ENCODE measurements at regions not wholly inside any gene's neighbourhood (a gene's known extent, or its start where the extent isn't known, plus 50 kb on each side); places are given as distances from the start of the nearest gene placed in this dataset.

DNA sequence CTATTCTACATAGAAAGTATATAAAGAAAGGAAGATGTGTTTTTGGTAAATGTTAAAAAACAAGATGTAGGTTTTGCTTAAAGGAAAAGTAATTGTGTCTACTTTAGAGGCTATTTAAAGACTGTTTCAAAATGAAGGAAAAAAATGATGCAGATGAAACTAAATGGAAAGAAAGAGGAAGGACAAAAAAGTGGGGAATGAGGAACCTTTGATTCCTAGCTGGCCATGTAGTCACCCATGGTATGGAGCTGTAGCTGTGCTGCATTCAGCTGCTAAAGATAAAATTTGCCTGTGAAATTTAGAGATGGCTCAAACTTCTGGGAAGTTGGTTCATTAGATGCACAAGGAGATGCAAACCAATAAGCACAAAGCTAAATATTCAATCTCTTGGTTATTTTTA, 86.8 kb upstream of the SERBP1 start:
- Mint-ChIP-seq H3K4me1 (no peaks in the 10 kb centered on the region), H3K4me3 (no peak overlapping the region), H3K27me3 (peaks cover 2% of the 10 kb centered on the region), H3K9me3 (peaks cover 18% of the 10 kb centered on the region), H3K27ac (no peak overlapping the region), H3K36me3 (peaks cover 3% of the 10 kb centered on the region)
- DNase-seq: no peak

DNA sequence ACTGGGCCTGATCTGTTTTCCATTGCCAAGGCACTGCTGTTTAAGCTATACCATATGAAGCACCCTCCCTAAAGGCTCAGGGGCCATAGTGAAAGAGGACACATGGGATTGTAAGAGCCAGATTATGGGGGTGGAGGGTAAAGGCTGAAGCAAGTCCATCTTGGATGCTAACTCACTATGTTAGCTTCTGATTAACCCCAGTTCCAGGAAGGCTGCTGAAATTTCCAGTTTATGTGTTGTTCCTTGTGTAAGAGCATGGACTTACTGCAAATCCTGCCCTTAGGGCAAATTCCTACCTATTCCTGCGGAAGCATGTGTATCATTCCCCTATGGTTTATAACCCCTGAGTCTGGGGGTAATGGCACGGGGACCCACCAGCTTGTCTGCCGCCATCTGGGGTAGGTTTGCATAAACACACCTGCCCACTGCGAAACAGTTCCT, 91.8 kb upstream of the SERBP1 start:
- H3K36me3 Mint-ChIP-seq: no peaks in the 10 kb centered on the region
- no peak overlapping the region for H3K4me3 Mint-ChIP-seq
- no peaks in the 10 kb centered on the region for H3K4me1 Mint-ChIP-seq
- no peak overlapping the region for H3K27ac Mint-ChIP-seq
- no peak for DNase-seq
- H3K27me3 Mint-ChIP-seq: peaks cover 10% of the 10 kb centered on the region
- H3K9me3 Mint-ChIP-seq: peaks cover 4% of the 10 kb centered on the region

DNA sequence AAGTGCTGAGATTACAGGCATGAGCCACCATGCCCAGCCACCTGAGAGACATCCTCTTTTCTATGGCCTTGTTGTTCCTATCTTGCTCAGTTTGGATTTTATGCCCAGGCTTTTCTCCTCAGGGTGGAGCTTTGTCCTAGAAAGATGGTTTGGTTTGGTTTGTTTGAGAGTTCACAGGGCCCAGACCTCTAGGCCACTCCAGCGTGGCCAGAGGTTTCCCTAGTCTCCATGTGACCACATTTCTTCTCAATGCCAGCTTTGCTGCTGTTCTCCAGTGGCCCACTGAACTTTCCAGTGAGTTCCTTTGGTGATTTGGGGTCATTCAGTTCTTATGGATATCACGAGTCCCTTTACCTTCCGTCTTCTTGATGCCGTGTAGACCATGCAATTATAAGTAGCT, 92.6 kb upstream of the SERBP1 start:
- no peak for DNase-seq
- Mint-ChIP-seq H3K27me3 (peaks cover 10% of the 10 kb centered on the region), H3K4me3 (no peak overlapping the region), H3K36me3 (no peaks in the 10 kb centered on the region), H3K9me3 (peaks cover 4% of the 10 kb centered on the region), H3K4me1 (no peaks in the 10 kb centered on the region), H3K27ac (no peak overlapping the region)

DNA sequence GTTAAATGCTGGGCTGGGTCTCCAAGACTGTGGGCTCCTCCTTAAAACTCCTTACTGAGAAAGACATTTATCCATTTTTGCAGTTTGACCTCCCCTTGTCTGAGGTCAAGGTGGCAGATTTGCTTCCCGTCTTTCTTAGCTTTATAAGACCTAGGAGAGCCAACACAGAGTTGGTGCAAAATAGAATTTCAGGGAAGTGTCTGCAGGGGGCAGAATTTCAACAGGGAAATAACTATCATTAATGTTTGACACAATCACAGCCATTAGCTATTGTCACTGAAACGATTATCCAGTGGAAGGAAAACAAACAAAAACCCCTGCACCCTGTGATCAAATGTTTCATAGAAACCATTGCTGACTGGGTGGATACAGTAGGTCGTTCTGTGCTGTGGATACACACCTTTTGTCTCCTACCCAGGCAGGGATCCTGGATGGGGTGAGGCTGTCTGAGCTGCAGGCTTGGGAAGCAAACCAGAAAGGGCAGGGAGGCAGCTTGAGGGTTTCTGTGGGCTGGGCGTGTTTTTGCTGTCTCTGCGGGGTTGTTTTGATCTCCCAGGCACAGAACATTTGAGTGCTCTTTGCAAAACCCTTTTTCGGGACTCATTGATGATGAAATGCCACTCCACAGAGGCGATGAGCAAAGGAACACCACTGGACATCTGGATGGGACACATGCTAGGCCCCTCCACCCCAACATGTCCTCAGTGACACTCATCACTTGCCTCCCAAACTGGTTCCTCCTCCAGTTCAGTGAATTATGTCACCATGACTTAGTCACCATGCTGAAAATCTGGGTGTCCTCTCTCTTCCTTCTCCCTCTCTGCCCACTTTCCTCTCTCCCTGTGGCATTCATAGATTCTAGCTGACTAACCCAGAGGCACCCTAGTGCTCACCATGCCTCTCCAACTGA, 94.2 kb upstream of the SERBP1 start:
- Mint-ChIP-seq H3K27me3 (peaks cover 10% of the 10 kb centered on the region), H3K36me3 (no peaks in the 10 kb centered on the region), H3K4me1 (no peaks in the 10 kb centered on the region), H3K9me3 (no peaks in the 10 kb centered on the region), H3K4me3 (no peak overlapping the region), H3K27ac (no peak overlapping the region)
- no peak for DNase-seq

DNA sequence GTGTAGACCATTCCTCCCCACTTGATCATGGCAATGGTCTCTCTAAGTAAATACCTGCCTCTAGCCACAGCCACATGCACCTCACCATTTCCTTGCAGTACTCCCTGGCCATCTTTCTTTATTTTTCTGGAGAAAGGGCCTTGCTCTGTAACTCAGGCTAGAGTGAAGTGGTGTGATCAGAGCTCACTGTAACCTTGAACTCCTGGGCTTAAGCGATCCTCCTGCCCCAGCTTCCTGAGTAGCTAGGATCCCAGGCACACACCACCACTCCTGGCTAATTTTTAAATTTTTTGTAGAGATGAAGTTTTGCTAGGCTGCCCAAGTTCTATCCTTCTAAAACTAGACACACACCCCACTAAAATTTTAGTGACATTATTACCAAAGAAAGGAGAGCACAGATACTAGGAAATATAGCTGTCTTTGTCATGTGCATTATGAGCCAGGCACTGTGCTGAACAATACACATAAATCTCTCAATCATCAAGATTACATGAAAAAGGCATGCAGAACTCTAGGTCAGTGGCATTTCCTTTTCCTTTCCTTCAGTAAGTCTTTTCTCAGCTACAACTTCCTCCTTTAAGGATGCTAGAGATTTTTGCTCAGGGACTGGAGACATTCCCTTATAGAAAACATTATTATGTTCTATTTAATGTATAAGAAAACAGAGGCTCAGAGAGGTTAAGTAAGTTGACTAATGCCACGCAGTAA, 95.0 kb upstream of the SERBP1 start:
- Mint-ChIP-seq H3K27ac (no peak overlapping the region), H3K36me3 (no peaks in the 10 kb centered on the region), H3K9me3 (no peaks in the 10 kb centered on the region), H3K4me1 (no peaks in the 10 kb centered on the region), H3K4me3 (no peak overlapping the region), H3K27me3 (peaks cover 10% of the 10 kb centered on the region)
- no peak for DNase-seq

DNA sequence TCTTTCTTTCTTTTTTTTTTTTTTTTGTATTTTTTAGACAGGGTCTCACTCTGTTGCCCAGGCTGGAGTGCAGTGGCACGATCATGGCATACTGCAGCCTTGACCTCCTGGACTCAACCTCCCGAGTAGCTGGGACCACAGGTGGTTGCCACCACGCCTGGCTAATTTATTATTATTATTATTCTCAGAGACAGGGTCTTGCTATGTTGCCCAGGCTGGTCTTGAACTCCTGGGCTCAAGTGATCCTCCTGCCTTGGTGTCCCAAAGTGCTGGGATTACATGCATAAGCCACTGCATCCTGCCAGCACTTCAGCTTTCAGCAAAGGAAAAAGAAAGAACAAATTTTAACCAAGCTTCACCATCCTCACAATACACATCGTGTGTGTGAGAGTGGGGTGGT, 97.9 kb upstream of the SERBP1 start:
- H3K9me3 Mint-ChIP-seq: no peaks in the 10 kb centered on the region
- no peak for DNase-seq
- no peaks in the 10 kb centered on the region for H3K36me3 Mint-ChIP-seq
- H3K4me3 Mint-ChIP-seq: no peak overlapping the region
- peaks cover 10% of the 10 kb centered on the region for H3K27me3 Mint-ChIP-seq
- H3K27ac Mint-ChIP-seq: no peak overlapping the region
- no peaks in the 10 kb centered on the region for H3K4me1 Mint-ChIP-seq

DNA sequence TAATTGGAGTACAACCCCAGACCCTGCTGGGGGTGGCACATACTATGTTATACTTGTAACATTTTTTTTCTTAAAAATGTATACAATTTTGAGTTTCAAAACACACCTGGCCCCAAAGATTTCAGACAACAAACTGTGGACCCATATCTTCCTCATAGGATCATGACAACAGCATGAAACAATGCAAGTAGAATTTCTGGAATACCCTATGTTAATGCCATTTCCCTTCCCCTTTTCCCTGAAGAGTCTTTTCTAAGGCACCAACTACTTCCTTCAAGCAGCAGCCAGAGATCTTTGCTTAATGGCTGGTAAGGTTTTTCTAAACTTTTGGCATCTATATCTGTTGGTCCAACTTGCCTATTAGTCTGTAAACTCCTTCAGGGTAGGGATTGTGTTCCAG, 99.9 kb upstream of the SERBP1 start:
- DNase-seq: no peak
- Mint-ChIP-seq H3K27ac (no peak overlapping the region), H3K4me3 (no peak overlapping the region), H3K9me3 (no peaks in the 10 kb centered on the region), H3K36me3 (no peaks in the 10 kb centered on the region), H3K27me3 (peaks cover 5% of the 10 kb centered on the region), H3K4me1 (no peaks in the 10 kb centered on the region)

DNA sequence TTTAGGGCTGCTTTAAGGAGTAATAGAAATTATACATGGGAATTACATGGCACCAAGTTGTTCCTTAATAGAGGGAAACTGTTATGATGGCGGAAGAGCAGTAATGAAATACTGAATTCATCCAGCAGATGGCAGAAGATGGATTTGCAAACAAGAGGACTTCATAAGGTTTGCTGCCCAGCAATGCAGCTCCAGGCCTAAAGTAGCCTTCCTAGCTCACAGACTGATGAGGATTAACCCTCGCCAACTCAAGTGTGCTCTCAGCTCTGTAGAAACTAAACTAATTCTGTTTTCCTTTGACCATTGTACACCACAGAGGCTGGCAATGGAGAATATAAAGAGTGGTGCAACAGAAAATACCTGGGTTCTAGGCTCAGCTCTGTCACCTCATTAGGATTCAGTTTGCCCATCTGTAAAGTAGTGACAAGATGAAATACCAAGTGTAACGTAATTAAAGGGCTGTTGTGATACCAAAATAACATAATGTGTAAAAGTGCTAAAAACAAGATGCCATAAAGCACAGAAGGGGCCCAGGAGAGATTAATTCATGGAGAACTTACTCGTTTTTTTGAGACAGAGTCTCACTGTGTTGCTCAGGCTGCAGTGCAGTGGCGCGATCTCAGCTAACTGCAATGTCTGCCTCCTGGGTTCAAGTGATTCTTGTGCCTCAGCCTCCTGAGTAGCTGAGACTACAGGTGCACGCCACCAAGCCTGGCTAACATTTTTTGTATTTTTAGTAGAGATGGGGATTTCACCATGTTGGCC, 102.4 kb upstream of the SERBP1 start:
- no peaks in the 10 kb centered on the region for H3K27me3 Mint-ChIP-seq
- H3K36me3 Mint-ChIP-seq: no peaks in the 10 kb centered on the region
- no peak for DNase-seq
- no peak overlapping the region for H3K4me3 Mint-ChIP-seq
- no peaks in the 10 kb centered on the region for H3K9me3 Mint-ChIP-seq
- no peaks in the 10 kb centered on the region for H3K4me1 Mint-ChIP-seq
- H3K27ac Mint-ChIP-seq: no peak overlapping the region

DNA sequence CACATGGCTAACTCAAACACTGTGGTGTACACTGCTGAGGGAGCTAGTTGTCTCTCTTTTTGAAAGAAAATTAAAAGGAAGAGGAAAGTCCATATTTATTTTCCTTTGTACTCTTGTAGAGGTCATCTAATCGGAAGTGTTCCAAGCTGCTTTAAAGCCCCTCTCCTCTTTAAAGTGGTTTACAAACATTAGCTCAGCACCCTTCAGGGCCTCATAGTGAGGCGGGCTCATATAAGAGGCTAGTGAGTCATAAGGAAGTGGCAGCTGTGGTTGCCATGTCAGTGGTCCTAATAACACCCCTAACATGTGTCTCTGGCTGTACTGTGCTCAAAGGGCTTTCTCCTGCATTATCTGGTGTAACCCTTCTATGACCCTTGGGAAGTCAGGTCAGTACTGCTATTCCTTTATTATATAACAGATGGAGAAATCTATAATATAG, 104.4 kb upstream of the SERBP1 start:
- H3K4me3 Mint-ChIP-seq: no peak overlapping the region
- H3K27ac Mint-ChIP-seq: no peak overlapping the region
- no peaks in the 10 kb centered on the region for H3K4me1 Mint-ChIP-seq
- H3K9me3 Mint-ChIP-seq: no peaks in the 10 kb centered on the region
- no peaks in the 10 kb centered on the region for H3K27me3 Mint-ChIP-seq
- no peak for DNase-seq
- no peaks in the 10 kb centered on the region for H3K36me3 Mint-ChIP-seq

DNA sequence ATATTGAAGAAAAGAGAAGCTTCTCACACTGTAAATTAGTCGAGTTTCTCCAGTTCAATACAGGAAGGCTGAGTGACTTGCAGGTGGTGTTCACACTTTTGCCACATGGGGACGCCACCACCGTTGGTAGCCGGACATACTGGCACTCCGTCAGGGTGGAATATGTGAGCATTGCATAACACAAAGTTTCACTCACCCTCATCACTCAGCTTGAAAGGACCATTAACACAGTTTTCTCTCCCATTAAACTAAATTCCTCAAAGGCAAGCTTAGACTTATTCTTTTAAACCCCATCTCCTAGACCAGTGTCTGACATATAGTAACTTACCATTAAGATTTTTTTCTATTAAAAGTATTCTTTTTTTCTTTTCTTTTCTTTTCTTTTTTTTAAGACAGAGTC, 105.3 kb upstream of the SERBP1 start:
- Mint-ChIP-seq H3K27ac (no peak overlapping the region), H3K36me3 (no peaks in the 10 kb centered on the region), H3K9me3 (no peaks in the 10 kb centered on the region), H3K4me1 (no peaks in the 10 kb centered on the region), H3K4me3 (no peak overlapping the region), H3K27me3 (no peaks in the 10 kb centered on the region)
- DNase-seq: peak; percentile 53

DNA sequence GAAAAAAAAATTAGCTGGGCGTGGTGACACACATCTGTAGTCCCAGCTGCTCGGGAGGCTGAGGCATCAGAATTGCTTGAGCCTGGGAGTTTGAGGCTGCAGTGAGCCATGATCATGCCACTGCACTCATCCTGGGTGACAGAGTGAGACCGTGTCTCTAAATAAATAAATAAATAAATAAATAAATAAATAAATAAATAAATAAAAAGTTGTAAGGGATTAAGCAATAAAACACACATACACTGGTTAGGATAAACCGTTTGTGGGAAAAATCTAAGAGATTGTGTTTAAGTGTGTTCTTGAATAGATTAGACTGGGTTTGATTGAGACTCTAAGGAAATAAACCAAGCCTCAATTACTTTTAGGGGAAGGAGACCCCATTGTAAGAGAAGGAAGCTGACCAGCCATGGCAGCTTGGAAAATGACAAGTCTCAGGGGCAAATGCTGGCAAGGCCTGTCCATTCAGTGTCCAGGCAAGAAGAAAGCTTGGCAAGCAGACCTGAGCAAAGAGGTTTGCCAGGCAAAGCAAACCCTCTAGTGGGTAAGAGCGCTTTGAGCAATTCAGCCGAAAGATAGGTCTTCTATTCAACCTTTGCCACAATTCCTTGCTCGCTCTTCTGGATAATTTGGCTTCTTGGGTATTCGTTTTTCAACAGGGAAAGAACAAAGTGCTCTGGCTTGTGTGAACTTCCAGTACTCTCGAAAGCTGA, 106.9 kb upstream of the SERBP1 start:
- Mint-ChIP-seq H3K27me3 (no peaks in the 10 kb centered on the region), H3K36me3 (no peaks in the 10 kb centered on the region), H3K4me3 (no peak overlapping the region), H3K4me1 (no peaks in the 10 kb centered on the region), H3K9me3 (no peaks in the 10 kb centered on the region), H3K27ac (no peak overlapping the region)
- DNase-seq: no peak

DNA sequence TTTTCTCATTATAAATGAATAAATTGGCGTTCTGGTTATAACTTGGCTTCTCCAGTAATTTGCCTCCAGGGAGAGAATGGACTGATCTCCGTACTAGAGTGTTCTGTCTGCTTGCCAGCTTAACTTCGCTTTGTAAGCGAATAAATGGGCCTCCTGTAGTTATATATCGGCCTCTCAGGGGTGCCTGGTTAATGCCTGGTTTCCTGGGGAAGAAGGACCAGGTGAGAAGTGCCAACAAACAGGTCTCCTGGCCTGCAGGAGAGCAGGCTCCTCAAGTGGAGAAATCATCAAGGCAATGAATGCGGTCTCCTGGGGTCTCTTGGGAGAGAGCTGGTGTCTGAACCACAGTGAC, 107.4 kb upstream of the SERBP1 start:
- H3K27me3 Mint-ChIP-seq: no peaks in the 10 kb centered on the region
- no peak overlapping the region for H3K4me3 Mint-ChIP-seq
- H3K9me3 Mint-ChIP-seq: no peaks in the 10 kb centered on the region
- no peak overlapping the region for H3K27ac Mint-ChIP-seq
- no peak for DNase-seq
- no peaks in the 10 kb centered on the region for H3K4me1 Mint-ChIP-seq
- H3K36me3 Mint-ChIP-seq: no peaks in the 10 kb centered on the region

DNA sequence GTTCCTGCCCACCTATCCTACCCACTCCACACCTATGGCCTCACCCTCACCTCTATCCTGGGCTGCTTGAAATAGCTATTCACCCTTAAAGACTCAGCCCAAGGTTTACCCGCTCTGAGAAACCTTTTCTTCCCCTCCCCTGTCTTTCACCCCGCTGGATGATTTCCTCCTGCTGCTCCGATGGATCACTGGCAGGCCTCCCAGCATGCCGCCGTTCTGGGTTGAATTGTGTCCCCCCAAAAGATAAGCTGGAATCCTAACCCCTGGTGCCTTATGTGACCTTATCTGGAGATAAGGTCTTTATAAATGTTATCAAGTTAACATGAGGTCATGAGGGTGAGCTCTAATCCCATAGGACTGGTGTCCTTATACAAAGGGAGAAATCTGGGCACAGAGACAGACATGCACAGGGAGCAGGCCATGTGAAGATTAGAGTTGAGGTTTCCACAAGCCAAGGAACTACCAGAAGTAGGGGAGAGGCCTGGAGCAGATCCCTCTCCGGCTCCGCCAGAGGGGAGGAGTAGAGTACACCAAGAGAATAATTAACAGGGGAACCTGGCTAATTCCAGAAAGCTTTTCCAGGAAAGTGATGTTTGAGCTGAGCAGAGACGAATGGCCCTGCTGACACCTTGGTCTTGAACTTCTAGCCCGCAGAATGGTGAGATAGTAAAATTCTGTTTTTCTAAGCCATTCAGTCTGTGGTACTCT, 110.0 kb upstream of the SERBP1 start:
- no peaks in the 10 kb centered on the region for H3K27me3 Mint-ChIP-seq
- H3K4me1 Mint-ChIP-seq: no peaks in the 10 kb centered on the region
- no peaks in the 10 kb centered on the region for H3K9me3 Mint-ChIP-seq
- no peak for DNase-seq
- H3K36me3 Mint-ChIP-seq: no peaks in the 10 kb centered on the region
- H3K27ac Mint-ChIP-seq: no peak overlapping the region
- no peak overlapping the region for H3K4me3 Mint-ChIP-seq

DNA sequence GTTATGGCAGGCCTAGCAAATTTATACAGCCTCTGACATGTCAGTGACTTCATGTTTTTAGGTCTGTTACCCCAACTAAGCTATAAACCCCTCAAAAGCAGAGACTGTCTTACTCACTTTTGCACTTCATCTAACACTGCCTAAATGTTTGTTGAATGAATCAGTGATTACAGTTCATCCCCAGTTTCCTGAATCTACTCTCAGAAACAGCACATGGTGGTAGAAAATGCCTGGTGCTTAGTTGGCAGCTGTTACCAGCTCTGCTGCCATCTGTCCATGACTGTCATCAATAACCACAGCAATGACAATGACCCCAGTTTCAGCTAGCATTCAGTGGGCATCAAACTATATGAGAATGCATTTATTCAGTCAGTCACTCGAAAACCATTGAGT, 110.5 kb upstream of the SERBP1 start:
- no peak for DNase-seq
- H3K27me3 Mint-ChIP-seq: no peaks in the 10 kb centered on the region
- H3K9me3 Mint-ChIP-seq: no peaks in the 10 kb centered on the region
- no peak overlapping the region for H3K27ac Mint-ChIP-seq
- no peaks in the 10 kb centered on the region for H3K4me1 Mint-ChIP-seq
- no peaks in the 10 kb centered on the region for H3K36me3 Mint-ChIP-seq
- H3K4me3 Mint-ChIP-seq: no peak overlapping the region

Data from activated naive CD8-positive, alpha-beta T cell treated with anti-CD3 and anti-CD28 coated beads for 36 hours (primary cell).